Mesodermal cell (in vitro differentiated cells): ENCODE measurements at regions not wholly inside any gene's neighbourhood (a gene's known extent, or its start where the extent isn't known, plus 50 kb on each side); places are given as distances from the start of the nearest gene placed in this dataset.

Experiments used
- H3K27ac ChIP-seq: 2 replicates; pipeline ENCODE4 v1.7.0; 2013; ENCODE audit warnings: mild to moderate bottlenecking, low read depth, low read length, moderate library complexity; ENCODE audit not compliant: severe bottlenecking
- H3K36me3 ChIP-seq: 2 replicates; pipeline ENCODE4 v1.7.1; 2013; ENCODE audit warnings: mild to moderate bottlenecking, low read length, moderate library complexity; ENCODE audit not compliant: control insufficient read depth, insufficient read depth
- H3K4me1 ChIP-seq: one replicate; pipeline ENCODE4 v1.7.1; 2013; ENCODE audit warnings: mild to moderate bottlenecking, low read length; ENCODE audit not compliant: insufficient read depth, control insufficient read depth, poor library complexity, severe bottlenecking
- H3K4me3 ChIP-seq: 2 replicates; pipeline ENCODE4 v1.7.0; 2013; ENCODE audit warnings: low read length, control low read depth, mild to moderate bottlenecking; ENCODE audit not compliant: insufficient read depth, poor library complexity, severe bottlenecking; ENCODE audit errors: extremely low read depth
- H3K9me3 ChIP-seq: 2 replicates; pipeline ENCODE4 v1.7.1; 2013; ENCODE audit warnings: mild to moderate bottlenecking, low read length, moderate library complexity; ENCODE audit not compliant: control insufficient read depth
- WGBS, 2 experiments: methylation state at CpG; one replicate each; pipeline ENCODE4 v1.1.5; 2013; ENCODE audit warnings: missing lambda C conversion rate in 2 of 2; ENCODE audit not compliant: insufficient coverage in 2 of 2; 5-methylcytosine and 5-hydroxymethylcytosine counted together

GRCh38 chr9:90107726-90108655 is 503.2 kb downstream of the GADD45G start:
- WGBS, 2 experiments: 79 to 88% methylated on average over 4 to 5 of the region's 7 CpGs
- Histone ChIP-seq H3K4me3 (no peak overlapping the region), H3K27ac (no peak overlapping the region), H3K36me3 (no peaks in the 10 kb centered on the region), H3K4me1 (peaks cover 9% of the 10 kb centered on the region), H3K9me3 (no peaks in the 10 kb centered on the region)

- no peaks in the 10 kb centered on the region for H3K9me3 ChIP-seq
- WGBS, 2 experiments: 61 to 85% methylated on average over 2 of the region's 4 CpGs
These were observed 508.0 kb downstream of the GADD45G start for GRCh38 chr9:90112788-90113187.

GRCh38 chr9:90114641-90115425 is 510.0 kb downstream of the GADD45G start:
- no peaks in the 10 kb centered on the region for H3K36me3 ChIP-seq
- 69 to 85% methylated on average over 3 of the region's 4 CpGs for WGBS, 2 experiments
- no peak overlapping the region for H3K4me3 ChIP-seq
- no peak overlapping the region for H3K27ac ChIP-seq
- no peaks in the 10 kb centered on the region for H3K9me3 ChIP-seq
- peaks cover 13% of the 10 kb centered on the region for H3K4me1 ChIP-seq

More at GRCh38 chr9:90112788-90113187, 508.0 kb downstream of the GADD45G start:
- Histone ChIP-seq H3K4me3 (no peak overlapping the region), H3K4me1 (peaks cover 13% of the 10 kb centered on the region), H3K27ac (no peak overlapping the region), H3K36me3 (no peaks in the 10 kb centered on the region)

GRCh38 chr9:90121762-90122161 is 517.0 kb downstream of the GADD45G start:
- Histone ChIP-seq H3K9me3 (no peaks in the 10 kb centered on the region), H3K4me1 (no peaks in the 10 kb centered on the region), H3K27ac (no peak overlapping the region), H3K36me3 (no peaks in the 10 kb centered on the region), H3K4me3 (no peak overlapping the region)
- 94 to 97% methylated on average over 4 to 5 of the region's 7 CpGs for WGBS, 2 experiments

- H3K9me3 ChIP-seq: no peaks in the 10 kb centered on the region
- H3K4me1 ChIP-seq: no peaks in the 10 kb centered on the region
- H3K27ac ChIP-seq: no peak overlapping the region
- no peaks in the 10 kb centered on the region for H3K36me3 ChIP-seq
- WGBS, 2 experiments: no CpG with 5 or more reads among the region's 1 CpG
- no peak overlapping the region for H3K4me3 ChIP-seq
These were observed 517.7 kb downstream of the DIRAS2 start for GRCh38 chr9:90124961-90125360.

GRCh38 chr9:90127923-90128322 is 514.7 kb downstream of the DIRAS2 start:
- no peaks in the 10 kb centered on the region for H3K36me3 ChIP-seq
- no peaks in the 10 kb centered on the region for H3K9me3 ChIP-seq
- no peak overlapping the region for H3K27ac ChIP-seq
- H3K4me1 ChIP-seq: no peaks in the 10 kb centered on the region
- H3K4me3 ChIP-seq: no peak overlapping the region
- WGBS, 2 experiments: 88% methylated on average over 2 to 4 of the region's 5 CpGs

GRCh38 chr9:90128587-90129190 is 513.9 kb downstream of the DIRAS2 start:
- 93 to 96% methylated on average over 3 of the region's 7 CpGs for WGBS, 2 experiments
- Histone ChIP-seq H3K4me1 (no peaks in the 10 kb centered on the region), H3K4me3 (no peak overlapping the region), H3K36me3 (no peaks in the 10 kb centered on the region), H3K27ac (no peak overlapping the region), H3K9me3 (no peaks in the 10 kb centered on the region)

GRCh38 chr9:90129446-90129845 is 513.2 kb downstream of the DIRAS2 start:
- no peaks in the 10 kb centered on the region for H3K36me3 ChIP-seq
- no peaks in the 10 kb centered on the region for H3K9me3 ChIP-seq
- no peak overlapping the region for H3K27ac ChIP-seq
- H3K4me1 ChIP-seq: no peaks in the 10 kb centered on the region
- H3K4me3 ChIP-seq: no peak overlapping the region
- WGBS, 2 experiments: 85 to 93% methylated on average over 3 to 4 of the region's 4 CpGs

- no peak overlapping the region for H3K4me3 ChIP-seq
- no peak overlapping the region for H3K27ac ChIP-seq
- no peaks in the 10 kb centered on the region for H3K36me3 ChIP-seq
- WGBS, 2 experiments: 80 to 86% methylated on average over 7 of the region's 7 CpGs
- no peaks in the 10 kb centered on the region for H3K9me3 ChIP-seq
- H3K4me1 ChIP-seq: no peaks in the 10 kb centered on the region
These were observed 511.1 kb downstream of the DIRAS2 start for GRCh38 chr9:90131568-90131967.

- H3K27ac ChIP-seq: no peak overlapping the region
- H3K4me3 ChIP-seq: no peak overlapping the region
- no peaks in the 10 kb centered on the region for H3K9me3 ChIP-seq
These were observed 509.8 kb downstream of the DIRAS2 start for GRCh38 chr9:90132866-90133265.

More at GRCh38 chr9:90132866-90133265, 509.8 kb downstream of the DIRAS2 start:
- Histone ChIP-seq H3K36me3 (no peaks in the 10 kb centered on the region), H3K4me1 (no peaks in the 10 kb centered on the region)
